B cell (primary cell): ENCODE measurements at regions not wholly inside any gene's neighbourhood (a gene's known extent, or its start where the extent isn't known, plus 50 kb on each side); places are given as distances from the start of the nearest gene placed in this dataset.

Experiments used
- ATAC-seq: fragments of 200-7000 bp; cut with Tn5 transposase; one replicate; pipeline ENCODE4 v1.10.0; 2021; ENCODE audit warnings: low read depth, mild to moderate bottlenecking, moderate number of reproducible peaks, moderate library complexity
- CTCF ChIA-PET: fragments of 350-600 bp; sonication (Branson Sonifier 250); formaldehyde crosslinking; loops from one replicate; lab custom pipeline; 2021; ENCODE audit warnings: antibody characterized with exemption, inconsistent platforms; lab: Charles Lee
- POLR2A ChIA-PET: fragments of 350-600 bp; sonication (Branson Sonifier 250); formaldehyde crosslinking; loops from one replicate; lab custom pipeline; 2021; ENCODE audit warnings: antibody characterized with exemption; lab: Charles Lee
- DNase-seq: peaks from one replicate; pipeline ENCODE4 v3.0.0; 2013
- H2AFZ ChIP-seq: 2 replicates; pipeline ENCODE4 v1.6.1; 2012; ENCODE audit warnings: mild to moderate bottlenecking, low read depth, low read length; ENCODE audit not compliant: insufficient read depth, poor library complexity, severe bottlenecking
- H3K27ac ChIP-seq, 2 donors: 1 replicate in 1 of 2; 2 replicates in 1 of 2; pipeline ENCODE4 v1.5.1; 2012 to 2013; ENCODE audit warnings: low read length in 2 of 2, mild to moderate bottlenecking in 2 of 2, moderate library complexity in 1 of 2
- H3K27me3 ChIP-seq, 4 experiments: fragments of 200-600 bp in 1 of 4; sonication (generic) in 1 of 4; replicated peaks in 1 of 4; 1 replicate in 2 of 4; 2 replicates in 2 of 4; pipeline versions ENCODE4 v1.6.1 to v1.7.0; 2013 to 2016; ENCODE audit warnings: low read length in 3 of 4, mild to moderate bottlenecking in 2 of 4, mixed read lengths in 1 of 4, moderate library complexity in 1 of 4; ENCODE audit not compliant: insufficient read depth in 4 of 4, control insufficient read depth in 3 of 4; ENCODE audit errors: control extremely low read depth in 1 of 4
- H3K36me3 ChIP-seq, 2 experiments: replicated peaks in 1 of 2; 1 replicate in 1 of 2; 2 replicates in 1 of 2; pipeline versions ENCODE4 v1.6.1 to v1.7.1; 2013; ENCODE audit warnings: low read length in 1 of 2; ENCODE audit not compliant: insufficient read depth in 2 of 2, control insufficient read depth in 1 of 2; ENCODE audit errors: control extremely low read depth in 1 of 2, extremely low read depth in 1 of 2
- H3K4me1 ChIP-seq, 2 donors: fragments of 200-600 bp in 1 of 2; sonication (generic) in 1 of 2; 1 replicate in 1 of 2; 2 replicates in 1 of 2; pipeline versions ENCODE4 v1.5.1 to v1.6.1; 2013 to 2017; ENCODE audit warnings: low read length in 2 of 2; ENCODE audit not compliant: control insufficient read depth in 2 of 2, insufficient read depth in 2 of 2
- H3K4me2 ChIP-seq: replicated peaks from 2 replicates; pipeline ENCODE3; 2012; ENCODE audit warnings: mild to moderate bottlenecking, low read depth, low read length; ENCODE audit not compliant: poor library complexity, severe bottlenecking
- H3K4me3 ChIP-seq, 5 experiments: fragments of 200-600 bp in 1 of 5; sonication (generic) in 1 of 5; 1 replicate in 3 of 5; 2 replicates in 2 of 5; pipeline versions ENCODE4 v1.5.1 to v1.7.0; 2011 to 2016; ENCODE audit warnings: low read length in 4 of 5, mild to moderate bottlenecking in 4 of 5, low read depth in 2 of 5, control low read depth in 1 of 5, moderate library complexity in 1 of 5; ENCODE audit not compliant: insufficient read depth in 1 of 5; ENCODE audit errors: control extremely low read depth in 1 of 5, extremely low read depth in 1 of 5
- H3K79me2 ChIP-seq: fragments of 200-600 bp; sonication (generic); one replicate; pipeline ENCODE4 v1.6.0; 2016; ENCODE audit warnings: low read length; ENCODE audit not compliant: control insufficient read depth, insufficient read depth
- H3K9ac ChIP-seq: fragments of 200-600 bp; sonication (generic); 2 replicates; pipeline ENCODE4 v1.6.1; 2017; ENCODE audit warnings: mild to moderate bottlenecking, low read length, moderate library complexity
- H3K9me3 ChIP-seq, 3 donors: one replicate each; pipeline versions ENCODE4 v1.6.1 to v1.7.1; 2013; ENCODE audit warnings: low read length in 2 of 3; ENCODE audit not compliant: control insufficient read depth in 2 of 3, insufficient read depth in 1 of 3; ENCODE audit errors: control extremely low read depth in 1 of 3
- H4K20me1 ChIP-seq: 2 replicates; pipeline ENCODE4 v1.6.0; 2012; ENCODE audit warnings: mild to moderate bottlenecking, low read length; ENCODE audit not compliant: insufficient read depth, control insufficient read depth, poor library complexity, severe bottlenecking
- H3K27ac Mint-ChIP-seq: one replicate; pipeline ENCODE4 v1.8.0; 2021; ENCODE audit warnings: mixed read lengths
- H3K27me3 Mint-ChIP-seq: one replicate; pipeline ENCODE4 v1.8.0; 2021; ENCODE audit warnings: mixed read lengths
- H3K4me1 Mint-ChIP-seq: one replicate; pipeline ENCODE4 v1.8.0; 2021; ENCODE audit warnings: mixed read lengths
- H3K4me3 Mint-ChIP-seq: one replicate; pipeline ENCODE4 v1.8.0; 2021; ENCODE audit warnings: mixed read lengths
- H3K9me3 Mint-ChIP-seq: one replicate; pipeline ENCODE4 v1.8.0; 2022; ENCODE audit warnings: mixed read lengths; ENCODE audit not compliant: insufficient read depth
- CTCF ChIP-seq: fragments of 200-600 bp; IDR thresholded peaks from one replicate; pipeline ENCODE4 v1.8.0; 2022; ENCODE audit warnings: antibody characterized with exemption, mild to moderate bottlenecking
- EZH2 ChIP-seq: IDR thresholded peaks from 2 replicates; pipeline ENCODE4 v1.6.1; 2012; ENCODE audit warnings: borderline replicate concordance, low read depth, mild to moderate bottlenecking, moderate library complexity, low read length; ENCODE audit not compliant: insufficient read depth, poor library complexity, severe bottlenecking
- WGBS: methylation state at CpG from one replicate; pipeline ENCODE4 v1.1.5; 2013; ENCODE audit warnings: missing lambda C conversion rate; ENCODE audit not compliant: insufficient coverage; 5-methylcytosine and 5-hydroxymethylcytosine counted together
- intact Hi-C: fragments of 100-400 bp; cut with micrococcal nuclease; formaldehyde crosslinking; loops from one replicate; pipeline ENCODE4 v1.10.0; 2022

GRCh38 chr9:30925126-30925525 lies 1459.3 kb upstream of the ACO1 start:
- DNase-seq (no peak), ATAC-seq (no peak)
- Histone ChIP-seq H3K36me3 (no peaks in the 10 kb centered on the region), H2AFZ (no peak overlapping the region), H3K4me1 (no peaks in the 10 kb centered on the region), H3K9me3 (no peaks in the 10 kb centered on the region), H3K79me2 (no peaks in the 10 kb centered on the region), H3K27me3 (no peaks in the 10 kb centered on the region), H3K4me3 (no peak overlapping the region), H3K4me2 (no peak overlapping the region), H4K20me1 (no peaks in the 10 kb centered on the region), H3K9ac (no peak overlapping the region), H3K27ac (no peak overlapping the region)
- intact Hi-C loops = no loop called here
- POLR2A ChIA-PET = no interaction called here
- TF ChIP-seq CTCF (no peak), EZH2 (no peak)
- WGBS = 44% methylated on average over 1 of the region's 5 CpGs
- Mint-ChIP-seq H3K27ac (no peak overlapping the region), H3K9me3 (no peaks in the 10 kb centered on the region), H3K4me1 (no peaks in the 10 kb centered on the region), H3K4me3 (no peak overlapping the region), H3K27me3 (no peaks in the 10 kb centered on the region)
- CTCF ChIA-PET = no interaction called here

- no peaks in the 10 kb centered on the region for H3K79me2 ChIP-seq
- H3K9me3 Mint-ChIP-seq = no peaks in the 10 kb centered on the region
- no peaks in the 10 kb centered on the region for H4K20me1 ChIP-seq
- H3K9me3 ChIP-seq = no peaks in the 10 kb centered on the region
- no peak overlapping the region for H3K4me3 Mint-ChIP-seq
- H3K4me3 ChIP-seq = no peak overlapping the region
- WGBS = 100% methylated on average over 2 of the region's 2 CpGs
- H3K27ac Mint-ChIP-seq = no peak overlapping the region
- no peak overlapping the region for H3K9ac ChIP-seq
- no peak overlapping the region for H3K27ac ChIP-seq
- no peaks in the 10 kb centered on the region for H3K27me3 ChIP-seq
- TF ChIP-seq CTCF (no peak), EZH2 (no peak)
- no peaks in the 10 kb centered on the region for H3K27me3 Mint-ChIP-seq
- H3K36me3 ChIP-seq = no peaks in the 10 kb centered on the region
- no peak overlapping the region for H3K4me2 ChIP-seq
- ChIA-PET POLR2A (no interaction called here), CTCF (no interaction called here)
- ATAC-seq = no peak
- H3K4me1 Mint-ChIP-seq = no peaks in the 10 kb centered on the region
- no peaks in the 10 kb centered on the region for H3K4me1 ChIP-seq
- intact Hi-C loops = no loop called here
- no peak for DNase-seq
- H2AFZ ChIP-seq = no peak overlapping the region
Observed at GRCh38 chr9:30925635-30926034, 1458.8 kb upstream of the ACO1 start.
